HepG2 (cell line): ENCODE measurements at regions not wholly inside any gene's neighbourhood (a gene's known extent, or its start where the extent isn't known, plus 50 kb on each side); places are given as distances from the start of the nearest gene placed in this dataset.

Experiments used
- CTCF ChIP-seq: sonication (generic); formaldehyde crosslinking; IDR thresholded peaks from 2 replicates; pipeline ENCODE4 v1.5.0; 2020; ENCODE audit warnings: mild to moderate bottlenecking, missing genetic modification reagents, moderate library complexity
- ESRRA ChIP-seq: sonication (generic); formaldehyde crosslinking; IDR thresholded peaks from 2 replicates; pipeline ENCODE4 v1.5.1; 2020; ENCODE audit warnings: mild to moderate bottlenecking, low read depth, missing genetic modification reagents
- PATZ1 ChIP-seq: sonication (generic); formaldehyde crosslinking; IDR thresholded peaks from 2 replicates; pipeline ENCODE4 v1.4.0; 2020; ENCODE audit warnings: missing genetic modification reagents
- PLRG1 ChIP-seq: fragments of 450-650 bp; conservative IDR thresholded peaks from 2 replicates; pipeline ENCODE4 v1.6.1; 2016
- PRPF4 ChIP-seq: fragments of 200-400 bp; formaldehyde crosslinking; IDR thresholded peaks from 2 replicates; pipeline ENCODE4 v1.6.1; 2016; ENCODE audit warnings: low read length, low read depth; ENCODE audit not compliant: poor library complexity, severe bottlenecking
- RELA ChIP-seq: sonication (generic); formaldehyde crosslinking; IDR thresholded peaks from 2 replicates; pipeline ENCODE4 v1.4.0; 2020; ENCODE audit warnings: missing genetic modification reagents
- SETDB1 ChIP-seq: sonication (generic); formaldehyde crosslinking; IDR thresholded peaks from 2 replicates; pipeline ENCODE4 v1.5.1; 2020; ENCODE audit warnings: missing genetic modification reagents, mild to moderate bottlenecking, borderline replicate concordance
- TERF1 ChIP-seq: sonication (generic); formaldehyde crosslinking; IDR thresholded peaks from 2 replicates; pipeline ENCODE4 v1.8.0; 2022; ENCODE audit warnings: mild to moderate bottlenecking, missing genetic modification reagents, moderate library complexity
- THAP7 ChIP-seq: sonication (generic); formaldehyde crosslinking; IDR thresholded peaks from 2 replicates; pipeline ENCODE4 v1.8.1; 2023; ENCODE audit warnings: mild to moderate bottlenecking, missing genetic modification reagents
- THRA ChIP-seq: sonication (generic); formaldehyde crosslinking; IDR thresholded peaks from 2 replicates; pipeline ENCODE4 v1.4.0; 2020; ENCODE audit warnings: missing genetic modification reagents, borderline replicate concordance
- ZNF274 ChIP-seq: sonication (generic); formaldehyde crosslinking; IDR thresholded peaks from 2 replicates; pipeline ENCODE4 v1.5.1; 2020; ENCODE audit warnings: mild to moderate bottlenecking, missing genetic modification reagents

- TF ChIP-seq PRPF4: no peak
- no peak for TF ChIP-seq PATZ1 (CRISPR knock-in tag)
- TF ChIP-seq PLRG1: no peak
- TF ChIP-seq THRA (CRISPR knock-in tag): no peak
- no peak for TF ChIP-seq THAP7 (CRISPR knock-in tag)
- TF ChIP-seq RELA (CRISPR knock-in tag): no peak
- TF ChIP-seq TERF1: no peak
- no peak for TF ChIP-seq CTCF (CRISPR knock-in tag)
- TF ChIP-seq ESRRA: no peak
- TF ChIP-seq SETDB1: no peak
- TF ChIP-seq ZNF274 (CRISPR knock-in tag): no peak
Observed at GRCh38 chr1:96955307-96956012, 233.9 kb downstream of the PTBP2 start.
